OCI-LY1 (cell line): ENCODE measurements at regions not wholly inside any gene's neighbourhood (a gene's known extent, or its start where the extent isn't known, plus 50 kb on each side); places are given as distances from the start of the nearest gene placed in this dataset.

Experiments
- H2AFZ ChIP-seq: fragments of 200-600 bp; sonication (generic), shearing (Covaris generic); 2 replicates; pipeline ENCODE4 v1.6.0; 2014; ENCODE audit warnings: antibody characterized with exemption, mild to moderate bottlenecking, low read length
- H3F3A ChIP-seq: fragments of 200-600 bp; sonication (generic), shearing (Covaris generic); 2 replicates; pipeline ENCODE4 v1.6.0; 2014; ENCODE audit warnings: mild to moderate bottlenecking, antibody characterized with exemption, low read length, moderate library complexity; ENCODE audit not compliant: insufficient read depth
- H3K27ac ChIP-seq: fragments of 200-600 bp; sonication (generic); 2 replicates; pipeline ENCODE4 v1.5.1; 2014; ENCODE audit warnings: low read length, mixed run types, mild to moderate bottlenecking, low read depth; ENCODE audit not compliant: poor library complexity, severe bottlenecking
- H3K27me3 ChIP-seq: fragments of 200-600 bp; sonication (generic); 2 replicates; pipeline ENCODE4 v1.6.0; 2014; ENCODE audit warnings: antibody characterized with exemption, mild to moderate bottlenecking, low read length, moderate library complexity; ENCODE audit not compliant: insufficient read depth
- H3K36me3 ChIP-seq: fragments of 200-600 bp; sonication (generic); 2 replicates; pipeline ENCODE4 v1.6.1; 2014; ENCODE audit warnings: mild to moderate bottlenecking, antibody characterized with exemption, low read length, moderate library complexity, mixed read lengths; ENCODE audit not compliant: insufficient read depth
- H3K4me1 ChIP-seq: fragments of 200-600 bp; sonication (generic); 2 replicates; pipeline ENCODE4 v1.5.1; 2014; ENCODE audit warnings: mild to moderate bottlenecking, low read length, moderate library complexity; ENCODE audit not compliant: insufficient read depth, severe bottlenecking
- H3K4me2 ChIP-seq: fragments of 200-600 bp; sonication (generic), shearing (Covaris generic); 2 replicates; pipeline ENCODE4 v1.6.1; 2014; ENCODE audit warnings: low read length
- H3K4me3 ChIP-seq: fragments of 200-600 bp; sonication (generic); 2 replicates; pipeline ENCODE4 v1.5.1; 2014; ENCODE audit warnings: low read length, low read depth, mild to moderate bottlenecking, mixed read lengths; ENCODE audit not compliant: poor library complexity, severe bottlenecking
- H3K79me2 ChIP-seq: fragments of 200-600 bp; shearing (Covaris generic); 2 replicates; pipeline ENCODE4 v1.6.1; 2016; ENCODE audit warnings: mixed run types, low read length, mixed read lengths; ENCODE audit not compliant: insufficient read depth
- H3K9ac ChIP-seq: fragments of 200-600 bp; sonication (generic), shearing (Covaris generic); 2 replicates; pipeline ENCODE4 v1.6.1; 2014; ENCODE audit warnings: mild to moderate bottlenecking, low read length, mixed read lengths
- H3K9me2 ChIP-seq: fragments of 200-600 bp; sonication (generic), shearing (Covaris generic); 2 replicates; pipeline ENCODE4 v1.6.1; 2014; ENCODE audit warnings: low read depth, mild to moderate bottlenecking, low read length, mixed read lengths
- H3K9me3 ChIP-seq: fragments of 200-600 bp; shearing (Covaris generic); 2 replicates; pipeline ENCODE4 v1.6.1; 2014; ENCODE audit warnings: low read length, mixed read lengths
- H4K20me1 ChIP-seq: fragments of 200-600 bp; sonication (generic), shearing (Covaris generic); 2 replicates; pipeline ENCODE4 v1.6.0; 2016; ENCODE audit warnings: mild to moderate bottlenecking, low read length; ENCODE audit not compliant: insufficient read depth
- EZH2 ChIP-seq: fragments of 200-600 bp; sonication (generic), shearing (Covaris generic); IDR thresholded peaks from 2 replicates; pipeline ENCODE4 v1.8.0; 2017; ENCODE audit warnings: borderline replicate concordance, mixed run types, mild to moderate bottlenecking, antibody characterized with exemption, low read length, moderate library complexity, mixed read lengths
- TF ChIP-seq, protein P1 (sequence below): fragments of 200-600 bp; sonication (generic), shearing (Covaris generic); IDR thresholded peaks from 2 replicates; pipeline ENCODE4 v1.5.1; 2017; ENCODE audit warnings: mild to moderate bottlenecking, antibody characterized with exemption, low read length, moderate library complexity, mixed read lengths

GRCh38 chr22:48080316-48081165, 1318.1 kb downstream of the TBC1D22A start:
- no peaks in the 10 kb centered on the region for H4K20me1 ChIP-seq
- no peaks in the 10 kb centered on the region for H3K79me2 ChIP-seq
- no peaks in the 10 kb centered on the region for H3K27me3 ChIP-seq
- peak overlapping the region; percentile 54 for H3K27ac ChIP-seq
- TF ChIP-seq, protein P1, sequence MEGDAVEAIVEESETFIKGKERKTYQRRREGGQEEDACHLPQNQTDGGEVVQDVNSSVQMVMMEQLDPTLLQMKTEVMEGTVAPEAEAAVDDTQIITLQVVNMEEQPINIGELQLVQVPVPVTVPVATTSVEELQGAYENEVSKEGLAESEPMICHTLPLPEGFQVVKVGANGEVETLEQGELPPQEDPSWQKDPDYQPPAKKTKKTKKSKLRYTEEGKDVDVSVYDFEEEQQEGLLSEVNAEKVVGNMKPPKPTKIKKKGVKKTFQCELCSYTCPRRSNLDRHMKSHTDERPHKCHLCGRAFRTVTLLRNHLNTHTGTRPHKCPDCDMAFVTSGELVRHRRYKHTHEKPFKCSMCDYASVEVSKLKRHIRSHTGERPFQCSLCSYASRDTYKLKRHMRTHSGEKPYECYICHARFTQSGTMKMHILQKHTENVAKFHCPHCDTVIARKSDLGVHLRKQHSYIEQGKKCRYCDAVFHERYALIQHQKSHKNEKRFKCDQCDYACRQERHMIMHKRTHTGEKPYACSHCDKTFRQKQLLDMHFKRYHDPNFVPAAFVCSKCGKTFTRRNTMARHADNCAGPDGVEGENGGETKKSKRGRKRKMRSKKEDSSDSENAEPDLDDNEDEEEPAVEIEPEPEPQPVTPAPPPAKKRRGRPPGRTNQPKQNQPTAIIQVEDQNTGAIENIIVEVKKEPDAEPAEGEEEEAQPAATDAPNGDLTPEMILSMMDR = no peak
- TF ChIP-seq EZH2 = no peak
- no peaks in the 10 kb centered on the region for H3F3A ChIP-seq
- H3K4me2 ChIP-seq = peak overlapping the region; percentile 10; the same call in 1 of the 2 replicates
- H3K4me1 ChIP-seq = peaks cover 84% of the 10 kb centered on the region
- H3K4me3 ChIP-seq = no peak overlapping the region
- no peak overlapping the region; the same call in 1 of the 2 replicates for H3K9ac ChIP-seq
- H3K36me3 ChIP-seq = no peaks in the 10 kb centered on the region
- no peaks in the 10 kb centered on the region for H3K9me2 ChIP-seq
- no peak overlapping the region for H2AFZ ChIP-seq
- no peaks in the 10 kb centered on the region for H3K9me3 ChIP-seq

DNA sequence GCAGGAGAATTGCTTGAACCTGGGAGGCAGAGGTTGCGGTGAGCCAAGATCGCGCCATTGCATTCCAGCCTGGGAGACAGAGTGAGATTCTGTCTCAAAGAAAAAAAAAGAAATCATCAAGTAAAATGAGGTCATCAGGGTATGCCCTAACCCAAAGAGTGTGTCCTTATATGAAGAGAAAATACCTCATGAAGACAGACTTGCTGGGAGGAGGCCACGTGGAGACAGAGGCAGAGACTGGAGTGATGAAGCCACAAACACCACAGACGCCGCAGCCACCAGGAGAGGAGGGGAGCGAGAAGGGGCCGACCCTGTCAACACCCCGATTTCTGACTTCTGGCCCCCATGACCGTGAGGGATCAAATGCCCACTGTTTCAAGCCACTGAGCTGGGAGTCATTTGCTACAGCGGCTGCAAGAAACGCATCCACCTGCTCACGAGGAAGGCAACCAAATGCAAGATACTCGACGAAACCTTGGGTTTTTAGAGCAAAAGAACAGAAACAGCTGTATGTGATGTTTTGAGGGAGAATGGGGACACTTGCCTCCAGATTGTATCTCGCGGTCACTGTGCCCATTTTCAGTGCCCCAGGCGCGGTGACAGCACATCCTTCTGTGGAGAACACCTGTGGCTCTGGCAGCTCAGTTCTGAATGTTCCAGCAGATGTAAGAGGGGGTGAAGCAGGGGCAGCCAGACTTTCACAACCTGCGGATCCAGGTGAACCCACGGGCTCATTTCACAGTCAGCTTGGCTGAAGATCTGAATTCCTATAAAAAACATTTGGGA, 1317.2 kb downstream of the TBC1D22A start:
- TF ChIP-seq, protein P1 = no peak
- TF ChIP-seq EZH2 = no peak
- peak overlapping the region; percentile 10; the same call in 1 of the 2 replicates for H3K4me2 ChIP-seq

GRCh38 chr22:48078825-48079224, 1316.4 kb downstream of the TBC1D22A start:
- H3K27ac ChIP-seq = peak overlapping the region; percentile 54
- no peaks in the 10 kb centered on the region for H3K9me2 ChIP-seq
- H3K9me3 ChIP-seq = no peaks in the 10 kb centered on the region
- no peak overlapping the region for H3K4me3 ChIP-seq
- H3K4me2 ChIP-seq = peak overlapping the region; percentile 9; the same call in 1 of the 2 replicates
- H3K79me2 ChIP-seq = no peaks in the 10 kb centered on the region
- TF ChIP-seq, protein P1 = no peak
- TF ChIP-seq EZH2 = no peak
- H3K27me3 ChIP-seq = no peaks in the 10 kb centered on the region
- H3K4me1 ChIP-seq = peaks cover 67% of the 10 kb centered on the region
- no peak overlapping the region for H3K9ac ChIP-seq
- H2AFZ ChIP-seq = no peak overlapping the region
- H3K36me3 ChIP-seq = no peaks in the 10 kb centered on the region; the same call in 1 of the 2 replicates
- no peaks in the 10 kb centered on the region for H3F3A ChIP-seq
- H4K20me1 ChIP-seq = no peaks in the 10 kb centered on the region

More for the DNA sequence above, 1317.2 kb downstream of the TBC1D22A start:
- Histone ChIP-seq H3K9ac (no peak overlapping the region; the same call in 1 of the 2 replicates), H3K79me2 (no peaks in the 10 kb centered on the region), H3K27ac (peak overlapping the region; percentile 54), H3K9me2 (no peaks in the 10 kb centered on the region), H3K9me3 (no peaks in the 10 kb centered on the region), H3F3A (no peaks in the 10 kb centered on the region), H3K4me3 (no peak overlapping the region), H2AFZ (no peak overlapping the region), H3K4me1 (peaks cover 76% of the 10 kb centered on the region), H3K36me3 (no peaks in the 10 kb centered on the region; the same call in 1 of the 2 replicates), H4K20me1 (no peaks in the 10 kb centered on the region), H3K27me3 (no peaks in the 10 kb centered on the region)
